ENCODE measurements at regions not wholly inside any gene's neighbourhood (a gene's known extent, or its start where the extent isn't known, plus 50 kb on each side); places are given as distances from the start of the nearest gene placed in this dataset.

- Mint-ChIP-seq H3K9me3 (no peaks in the 10 kb centered on the region), H3K36me3 (ENCODE audit: low read depth) (no peaks in the 10 kb centered on the region), H3K27ac (no peak overlapping the region), H3K4me1 (ENCODE audit: low read depth) (no peaks in the 10 kb centered on the region), H3K4me3 (no peak overlapping the region), H3K27me3 (ENCODE audit: insufficient read depth) (no peaks in the 10 kb centered on the region)
- TF ChIP-seq, protein P1, sequence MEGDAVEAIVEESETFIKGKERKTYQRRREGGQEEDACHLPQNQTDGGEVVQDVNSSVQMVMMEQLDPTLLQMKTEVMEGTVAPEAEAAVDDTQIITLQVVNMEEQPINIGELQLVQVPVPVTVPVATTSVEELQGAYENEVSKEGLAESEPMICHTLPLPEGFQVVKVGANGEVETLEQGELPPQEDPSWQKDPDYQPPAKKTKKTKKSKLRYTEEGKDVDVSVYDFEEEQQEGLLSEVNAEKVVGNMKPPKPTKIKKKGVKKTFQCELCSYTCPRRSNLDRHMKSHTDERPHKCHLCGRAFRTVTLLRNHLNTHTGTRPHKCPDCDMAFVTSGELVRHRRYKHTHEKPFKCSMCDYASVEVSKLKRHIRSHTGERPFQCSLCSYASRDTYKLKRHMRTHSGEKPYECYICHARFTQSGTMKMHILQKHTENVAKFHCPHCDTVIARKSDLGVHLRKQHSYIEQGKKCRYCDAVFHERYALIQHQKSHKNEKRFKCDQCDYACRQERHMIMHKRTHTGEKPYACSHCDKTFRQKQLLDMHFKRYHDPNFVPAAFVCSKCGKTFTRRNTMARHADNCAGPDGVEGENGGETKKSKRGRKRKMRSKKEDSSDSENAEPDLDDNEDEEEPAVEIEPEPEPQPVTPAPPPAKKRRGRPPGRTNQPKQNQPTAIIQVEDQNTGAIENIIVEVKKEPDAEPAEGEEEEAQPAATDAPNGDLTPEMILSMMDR (IDR thresholded peaks at IDR 0.05) = no peak
- DNase-seq = no peak
Observed at GRCh38 chr6:8337147-8337546, 98.2 kb downstream of the SLC35B3 start.

- H3K27ac Mint-ChIP-seq = no peak overlapping the region
- H3K4me1 Mint-ChIP-seq (ENCODE audit: low read depth) = no peaks in the 10 kb centered on the region
- H3K9me3 Mint-ChIP-seq = no peaks in the 10 kb centered on the region
- H3K36me3 Mint-ChIP-seq (ENCODE audit: low read depth) = no peaks in the 10 kb centered on the region
- no peak for DNase-seq
- no peak overlapping the region for H3K4me3 Mint-ChIP-seq
- H3K27me3 Mint-ChIP-seq (ENCODE audit: insufficient read depth) = no peaks in the 10 kb centered on the region
- TF ChIP-seq, protein P1 (IDR thresholded peaks at IDR 0.05) = no peak
Observed at GRCh38 chr6:8336406-8337057, 98.8 kb downstream of the SLC35B3 start.

DNA sequence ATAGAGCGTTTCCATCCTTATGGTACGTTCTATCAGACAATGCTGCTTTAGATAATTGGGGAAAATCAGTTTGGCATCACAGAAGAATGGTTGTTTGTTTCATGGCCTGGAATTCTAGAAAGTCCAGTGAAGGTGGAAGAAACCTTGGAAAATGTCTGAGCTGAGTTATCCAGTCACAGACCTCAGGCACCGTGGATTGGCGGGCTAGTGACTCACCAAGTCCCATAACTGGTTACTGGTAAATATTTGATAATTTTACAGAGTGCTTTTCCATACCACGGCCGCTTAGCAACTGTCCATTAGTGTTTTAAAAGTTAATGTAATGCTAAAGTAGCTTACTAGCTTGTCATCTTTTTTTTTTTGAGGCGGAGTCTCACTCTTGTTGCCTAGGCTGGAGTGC is 99.4 kb downstream of the SLC35B3 start:
- Mint-ChIP-seq H3K4me1 (ENCODE audit: low read depth) (no peaks in the 10 kb centered on the region), H3K9me3 (no peaks in the 10 kb centered on the region; the same call in none of the 2 replicates), H3K36me3 (ENCODE audit: low read depth) (no peaks in the 10 kb centered on the region), H3K27me3 (ENCODE audit: insufficient read depth) (no peaks in the 10 kb centered on the region; the same call in 1 of the 2 replicates), H3K4me3 (no peak overlapping the region), H3K27ac (no peak overlapping the region)
- DNase-seq = no peak
- TF ChIP-seq, protein P1 (IDR thresholded peaks at IDR 0.05) = no peak

GRCh38 chr6:8335381-8335780 is 100.0 kb downstream of the SLC35B3 start:
- TF ChIP-seq, protein P1 (IDR thresholded peaks at IDR 0.05) = no peak
- H3K4me1 Mint-ChIP-seq (ENCODE audit: low read depth) = no peaks in the 10 kb centered on the region
- H3K9me3 Mint-ChIP-seq = peaks cover 2% of the 10 kb centered on the region
- H3K27ac Mint-ChIP-seq = no peak overlapping the region
- H3K27me3 Mint-ChIP-seq (ENCODE audit: insufficient read depth) = no peaks in the 10 kb centered on the region; the same call in 1 of the 2 replicates
- no peak for DNase-seq
- no peak overlapping the region for H3K4me3 Mint-ChIP-seq
- H3K36me3 Mint-ChIP-seq (ENCODE audit: low read depth) = no peaks in the 10 kb centered on the region

DNA sequence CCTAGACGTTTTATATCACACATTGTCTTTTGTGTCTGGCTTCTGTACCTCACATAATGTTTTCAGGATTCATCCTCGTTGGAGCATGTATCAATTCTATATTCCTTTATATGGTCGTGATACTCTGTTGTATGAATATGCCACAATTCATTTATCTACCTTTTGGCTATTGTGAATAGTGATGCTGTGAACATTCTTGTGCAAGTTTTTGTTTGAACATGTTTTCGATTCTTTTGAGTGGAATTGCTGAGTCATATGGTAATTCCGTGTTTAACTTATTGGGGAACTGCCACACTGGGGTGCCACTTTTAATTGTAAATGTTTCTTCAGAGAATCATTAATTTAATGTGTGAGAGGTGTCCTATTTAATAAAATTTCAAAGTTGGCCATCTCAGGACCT is 101.2 kb downstream of the SLC35B3 start:
- H3K4me1 Mint-ChIP-seq (ENCODE audit: low read depth) = no peaks in the 10 kb centered on the region
- TF ChIP-seq, protein P1 (IDR thresholded peaks at IDR 0.05) = no peak
- DNase-seq = no peak
- H3K4me3 Mint-ChIP-seq = no peak overlapping the region
- H3K27ac Mint-ChIP-seq = no peak overlapping the region
- peaks cover 11% of the 10 kb centered on the region for H3K9me3 Mint-ChIP-seq
- H3K36me3 Mint-ChIP-seq (ENCODE audit: low read depth) = no peaks in the 10 kb centered on the region
- no peaks in the 10 kb centered on the region; the same call in 1 of the 2 replicates for H3K27me3 Mint-ChIP-seq (ENCODE audit: insufficient read depth)

Measured in HFFc6 (cell line).